ENCODE measurements at regions not wholly inside any gene's neighbourhood (a gene's known extent, or its start where the extent isn't known, plus 50 kb on each side); places are given as distances from the start of the nearest gene placed in this dataset.
"Not testable (repeated sequence)": the region's sequence is repeated elsewhere in the genome, so short reads cannot be mapped to it uniquely, and the experiment has no call there.

DNA sequence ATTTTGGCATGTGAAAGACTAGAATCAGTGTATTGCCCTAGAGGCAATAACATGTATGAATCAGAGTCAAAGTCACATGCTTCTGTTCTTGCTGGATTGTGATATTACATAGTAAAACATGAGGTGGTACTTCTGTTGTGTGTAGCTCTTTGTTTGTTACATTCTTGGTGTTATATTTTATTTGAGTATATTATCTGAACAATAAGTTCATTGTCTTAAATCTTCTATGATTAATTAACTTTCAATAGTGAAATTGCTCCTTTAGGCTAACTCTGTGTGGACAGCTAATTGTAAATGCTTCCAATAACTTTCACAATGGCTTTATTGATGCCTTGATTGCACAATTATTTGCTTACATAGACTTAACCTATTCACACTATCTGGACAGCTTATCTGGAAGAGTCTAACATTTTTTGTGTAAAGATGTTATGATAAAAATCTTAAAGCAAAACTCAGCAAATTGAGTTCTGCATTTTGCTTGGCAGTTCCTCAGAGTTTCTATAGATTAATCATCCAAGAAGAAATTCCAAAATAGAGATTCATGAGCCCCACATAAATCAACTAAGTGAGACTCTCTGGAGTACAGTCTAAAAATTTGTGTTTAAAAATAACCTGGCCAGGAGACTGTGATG is 239.6 kb upstream of the TUSC1 start:
- DNase-seq (ENCODE audit: low read depth), result no peak

DNA sequence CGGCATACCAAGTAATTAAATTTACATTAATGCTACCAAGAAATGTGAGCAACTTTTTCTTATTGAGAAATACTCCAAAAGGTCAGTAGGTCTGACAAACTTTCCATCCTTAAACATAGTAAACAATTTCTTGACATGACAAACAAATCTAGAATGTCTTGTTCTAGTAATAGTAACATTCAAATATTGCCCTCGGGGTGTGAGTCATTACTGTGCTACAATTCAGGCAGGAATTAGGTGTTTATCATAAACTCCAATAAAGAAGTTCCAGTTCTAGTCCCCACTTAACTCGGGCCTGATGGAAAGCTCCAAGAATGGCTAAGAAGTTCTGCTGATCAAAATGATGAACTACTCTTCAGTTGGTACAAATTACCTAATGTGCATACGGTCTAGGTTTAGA is 235.6 kb upstream of the TUSC1 start:
- no peak for DNase-seq (ENCODE audit: low read depth)

DNA sequence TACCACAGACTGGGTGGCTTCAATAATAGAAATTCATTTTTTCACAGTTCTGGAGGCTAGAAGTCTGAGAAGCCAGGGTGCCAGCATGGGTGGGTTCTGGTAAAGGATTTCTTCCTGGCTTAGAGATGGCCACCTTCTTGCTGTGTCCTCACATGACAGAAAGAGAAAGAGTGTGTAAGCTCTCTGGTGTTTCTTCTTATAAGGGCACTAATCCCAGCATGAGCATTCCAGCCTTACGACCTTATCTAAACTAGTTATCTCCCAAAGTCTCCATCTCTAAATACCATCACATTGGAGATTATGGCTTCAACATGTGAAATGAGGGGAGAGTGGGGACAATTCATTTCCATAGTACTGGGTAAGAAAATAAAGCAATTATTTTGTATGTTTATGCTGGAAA is 226.5 kb upstream of the TUSC1 start:
- no peak for DNase-seq (ENCODE audit: low read depth)

DNA sequence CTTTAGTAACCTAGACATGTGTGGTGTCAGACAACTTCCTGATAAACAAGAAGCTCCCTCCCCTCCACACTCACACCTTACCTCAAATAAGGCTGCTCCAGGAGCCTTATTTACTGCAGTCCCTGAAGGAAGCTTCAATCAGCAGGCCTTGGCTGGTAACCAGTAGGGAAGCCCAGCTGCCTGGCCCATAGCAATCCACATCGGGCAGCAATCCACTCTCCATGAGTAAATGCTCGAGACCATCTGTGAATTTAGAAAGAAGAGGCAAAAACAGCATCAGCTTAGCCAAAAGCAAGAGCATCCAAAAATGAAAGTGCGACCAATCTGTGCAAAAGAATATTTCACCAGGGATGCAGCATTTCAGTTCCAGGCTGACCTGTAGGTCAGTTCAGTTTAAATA is 213.3 kb upstream of the TUSC1 start:
- no peak for DNase-seq (ENCODE audit: low read depth)

DNA sequence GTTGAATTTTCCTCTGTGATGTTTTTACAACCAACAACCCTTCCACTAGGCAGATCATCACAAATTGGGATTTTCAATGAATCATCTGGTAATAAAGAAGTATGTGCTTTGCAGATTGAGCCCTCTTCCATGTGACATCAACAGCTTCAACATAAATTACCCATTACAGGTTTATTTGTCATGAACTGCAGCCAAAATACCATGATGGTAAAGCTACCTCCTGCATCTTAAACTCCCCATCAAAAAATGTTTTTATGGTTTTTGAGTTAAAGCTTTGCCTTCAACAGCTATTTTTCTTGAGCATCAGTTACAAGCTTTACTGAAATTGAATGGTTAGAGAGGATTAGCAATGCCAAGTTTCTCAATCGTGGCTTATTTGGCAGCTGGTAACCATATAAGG is 211.4 kb upstream of the TUSC1 start:
- no peak for DNase-seq (ENCODE audit: low read depth)

DNA sequence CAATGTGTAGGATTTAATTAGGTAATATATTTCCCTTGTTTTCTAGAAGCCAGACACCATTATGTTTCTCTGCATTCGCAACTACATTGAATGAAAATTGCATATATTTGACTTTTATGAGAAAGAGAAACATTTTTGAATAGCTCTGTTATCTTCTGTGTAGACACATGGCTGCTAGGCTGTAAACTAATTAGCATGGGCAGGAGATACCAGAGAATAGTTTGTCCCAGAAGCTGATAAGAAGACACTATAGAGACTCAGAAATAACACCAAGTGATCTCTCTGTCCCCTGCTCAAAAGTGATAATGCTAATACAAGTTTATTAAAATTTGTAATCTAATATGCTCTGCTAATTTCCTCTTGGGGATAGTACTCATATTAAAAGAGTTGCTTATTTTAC is 198.0 kb upstream of the TUSC1 start:
- DNase-seq (ENCODE audit: low read depth), result no peak

DNA sequence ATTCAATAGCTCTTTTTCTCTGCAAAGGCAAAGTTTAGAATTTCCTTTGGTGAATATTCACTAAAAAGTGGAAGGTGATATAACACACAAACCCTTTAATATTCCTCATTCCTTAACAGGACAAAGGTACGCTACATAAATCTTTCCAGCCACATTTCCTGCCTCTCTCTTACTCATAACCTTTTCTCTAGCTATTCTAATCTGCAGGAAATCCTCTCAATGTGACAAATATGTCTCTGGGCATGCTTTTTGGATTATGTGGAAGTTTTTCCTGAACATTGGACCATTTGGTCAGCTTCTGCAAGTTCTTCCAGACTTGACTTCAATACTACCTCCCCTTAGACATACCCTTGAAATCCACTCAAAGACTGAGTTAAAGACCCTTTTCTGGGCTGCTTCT is 186.3 kb upstream of the TUSC1 start:
- DNase-seq (ENCODE audit: low read depth), result no peak

DNA sequence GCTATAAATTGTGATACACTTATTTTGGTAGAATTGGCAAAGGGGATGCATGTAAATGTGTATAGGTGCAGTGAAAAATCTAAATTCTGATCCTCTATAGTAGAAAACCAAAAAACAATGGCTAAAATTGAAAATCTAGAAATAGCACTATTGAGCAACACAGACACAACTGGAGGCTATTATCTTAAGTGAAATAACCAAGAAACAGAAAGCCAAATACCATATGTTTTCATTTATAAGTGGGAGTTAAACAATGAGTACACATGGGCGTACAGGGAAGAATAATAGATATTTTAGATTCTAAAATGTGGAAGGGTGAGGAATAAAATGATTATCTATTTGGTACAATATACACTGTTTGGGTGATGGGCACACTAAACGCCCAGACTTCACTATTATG is 183.2 kb upstream of the TUSC1 start:
- DNase-seq (ENCODE audit: low read depth), result no peak

DNA sequence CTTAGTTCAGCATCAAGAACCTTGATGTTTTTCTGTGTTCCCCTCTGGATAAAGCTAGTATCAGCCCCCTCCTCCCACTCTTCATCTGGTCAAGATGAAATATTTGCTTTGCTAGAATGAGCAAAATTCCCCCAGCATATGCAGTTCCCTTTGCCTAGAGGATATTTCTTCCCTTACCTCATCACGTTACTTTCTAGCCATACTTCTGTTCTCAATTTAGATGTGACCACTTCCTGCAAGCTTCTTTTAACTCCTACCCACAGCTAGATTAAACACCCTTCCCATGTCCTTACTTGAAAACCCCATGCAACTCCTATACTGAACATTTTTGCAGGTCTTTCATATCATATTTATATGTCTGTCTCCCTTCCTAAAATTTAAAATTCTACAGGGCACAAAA is 178.9 kb upstream of the TUSC1 start:
- no peak for DNase-seq (ENCODE audit: low read depth)

DNA sequence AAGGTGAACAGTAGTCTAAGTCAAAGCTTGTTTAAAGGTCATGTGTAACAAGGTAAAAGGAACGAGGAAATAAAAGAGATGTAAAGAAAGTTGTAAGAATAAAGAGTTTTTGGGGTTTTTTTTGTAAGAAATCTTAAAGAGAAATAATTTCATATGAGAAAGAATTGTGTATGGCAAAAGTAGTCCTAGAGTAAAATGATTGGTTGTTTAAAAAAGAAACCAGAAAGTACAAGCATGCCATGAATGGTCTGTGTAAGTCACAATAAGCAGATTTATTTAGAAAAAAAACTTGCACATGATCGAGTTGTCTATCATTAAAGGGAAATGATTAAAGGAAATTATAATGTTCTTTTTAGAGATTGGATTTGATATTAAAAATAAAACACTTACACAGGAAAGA is 172.6 kb upstream of the TUSC1 start:
- no peak for DNase-seq (ENCODE audit: low read depth)

DNA sequence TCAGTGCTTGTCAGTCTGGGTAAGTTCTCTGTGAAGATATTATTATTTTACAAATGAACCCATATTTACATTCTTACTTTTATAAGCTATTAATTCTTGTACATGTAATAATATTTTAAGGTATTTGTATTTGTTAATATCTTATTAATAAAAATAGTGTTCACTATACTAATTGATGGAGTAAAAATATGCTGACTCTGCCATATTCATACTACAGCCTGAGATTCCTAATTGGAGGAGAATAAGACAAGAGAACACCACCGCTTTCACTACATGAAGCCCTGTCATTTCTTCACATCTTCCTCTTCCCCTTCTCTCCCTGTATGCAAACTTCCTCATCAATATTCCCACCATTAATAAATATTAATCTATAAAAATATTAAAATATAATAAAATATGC is 167.6 kb upstream of the TUSC1 start:
- no peak for DNase-seq (ENCODE audit: low read depth)

DNA sequence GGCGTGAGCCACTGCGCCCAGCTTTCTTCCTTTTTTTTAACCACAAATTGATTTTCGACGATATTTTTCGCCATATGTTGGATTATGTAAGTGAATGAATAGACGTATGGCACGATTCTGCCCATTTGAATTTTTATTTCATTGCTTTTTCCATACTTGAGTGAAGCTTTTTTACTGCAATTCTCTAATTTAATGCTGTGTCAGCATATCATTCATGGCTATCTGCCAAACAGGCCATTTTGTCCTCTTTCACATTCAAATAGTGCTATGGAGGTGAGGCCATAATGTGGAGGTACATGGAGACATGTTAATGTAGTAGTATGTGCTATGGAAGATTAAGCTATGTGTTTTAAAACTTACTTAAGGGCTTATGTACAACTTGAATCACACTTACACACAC is 152.1 kb upstream of the TUSC1 start:
- no peak for DNase-seq (ENCODE audit: low read depth)

DNA sequence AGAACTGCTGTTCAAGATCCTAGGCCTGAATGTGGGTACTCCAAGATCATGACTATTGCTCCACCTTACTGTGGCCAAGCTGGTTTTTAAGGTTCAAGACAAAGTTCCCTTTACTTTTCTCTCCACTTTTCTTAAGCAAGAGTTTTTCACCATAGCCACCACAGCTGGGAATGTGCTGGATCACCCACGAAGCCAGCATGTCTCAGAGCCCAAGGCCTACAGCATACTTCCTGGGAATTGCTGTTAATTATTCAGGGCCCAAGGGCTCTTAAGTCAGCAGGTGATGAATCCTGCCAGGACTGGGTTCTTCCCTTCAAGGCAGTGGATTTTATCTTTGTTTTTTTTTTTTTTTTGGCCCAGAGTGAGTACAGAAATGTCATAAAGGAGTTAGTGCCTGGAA is 149.4 kb upstream of the TUSC1 start:
- DNase-seq (ENCODE audit: low read depth), result no peak

DNA sequence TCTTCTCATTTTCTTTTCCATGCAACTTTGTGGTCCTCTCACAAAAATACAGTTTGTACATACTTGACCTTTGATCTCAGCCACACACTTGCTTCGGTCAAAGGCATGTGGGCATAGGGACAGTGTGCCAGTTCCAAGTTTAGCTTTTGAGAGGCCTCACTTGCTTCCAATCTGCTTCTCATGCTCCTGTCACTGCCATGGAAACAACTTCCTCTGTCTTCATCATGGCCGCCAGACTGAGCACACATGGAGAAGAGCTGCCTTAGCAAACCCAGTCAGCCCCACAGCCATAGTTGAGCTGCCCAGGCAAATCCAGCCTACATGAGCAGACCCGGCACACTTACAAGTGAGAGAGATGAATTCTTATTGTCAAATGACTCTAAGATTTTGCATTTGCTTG is 138.2 kb upstream of the TUSC1 start:
- no peak for DNase-seq (ENCODE audit: low read depth)

DNA sequence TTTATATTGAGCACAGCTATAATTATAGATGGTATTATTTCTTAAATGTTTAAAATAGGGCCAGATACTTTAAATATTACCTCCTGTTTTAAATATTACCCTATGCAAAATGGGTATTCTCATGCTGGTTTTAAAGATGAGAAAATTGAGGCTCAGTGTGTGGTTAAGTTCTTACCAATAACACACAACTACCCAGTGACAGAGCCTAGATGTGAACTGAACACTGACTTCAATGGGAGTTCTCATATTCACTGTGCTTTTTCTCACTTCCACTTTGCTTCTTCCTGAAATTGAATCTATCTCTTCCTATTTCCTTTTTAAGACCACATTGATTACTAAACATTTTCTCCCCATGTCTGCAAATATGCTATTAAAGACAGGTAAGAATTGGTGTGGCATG is 135.8 kb upstream of the TUSC1 start:
- no peak for DNase-seq (ENCODE audit: low read depth)

DNA sequence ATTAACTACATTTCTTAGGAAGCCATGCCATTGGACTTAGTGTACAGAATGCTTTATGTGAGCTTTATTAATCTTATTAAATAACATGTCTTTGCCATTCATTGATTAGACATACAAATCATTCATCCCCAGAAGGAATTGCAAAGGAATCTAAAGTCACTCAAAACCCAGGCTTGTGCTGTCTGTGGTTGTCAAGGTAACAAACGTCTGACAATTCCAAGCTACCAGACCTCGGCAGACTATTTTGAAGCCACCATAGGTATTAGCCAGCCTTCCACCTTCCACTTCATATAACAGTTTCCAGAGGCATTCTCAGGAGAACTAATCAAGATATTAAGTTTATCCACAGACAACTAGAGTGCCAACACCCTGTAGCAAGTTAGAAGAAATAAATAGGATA is 135.2 kb upstream of the TUSC1 start:
- no peak for DNase-seq (ENCODE audit: low read depth)

DNA sequence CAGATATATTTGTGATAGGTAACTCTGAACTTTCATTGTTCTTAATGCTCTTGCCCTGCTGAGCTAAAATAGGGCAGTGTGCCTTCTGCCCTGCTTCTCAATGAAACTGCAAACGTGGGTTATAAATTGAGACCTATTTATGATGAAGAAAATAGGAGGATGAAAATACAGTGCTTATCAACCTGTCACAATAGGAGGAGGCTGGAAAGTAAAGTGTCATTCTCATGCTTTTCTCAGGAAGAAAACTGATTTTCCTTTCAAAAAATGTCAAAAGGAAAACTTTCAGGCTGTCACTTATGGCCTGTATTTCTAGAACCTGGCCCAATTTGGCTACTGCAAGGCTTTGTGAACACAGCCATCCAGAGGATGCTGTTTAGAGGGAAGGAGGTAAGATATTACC is 130.3 kb upstream of the TUSC1 start:
- DNase-seq (ENCODE audit: low read depth), result no peak

DNA sequence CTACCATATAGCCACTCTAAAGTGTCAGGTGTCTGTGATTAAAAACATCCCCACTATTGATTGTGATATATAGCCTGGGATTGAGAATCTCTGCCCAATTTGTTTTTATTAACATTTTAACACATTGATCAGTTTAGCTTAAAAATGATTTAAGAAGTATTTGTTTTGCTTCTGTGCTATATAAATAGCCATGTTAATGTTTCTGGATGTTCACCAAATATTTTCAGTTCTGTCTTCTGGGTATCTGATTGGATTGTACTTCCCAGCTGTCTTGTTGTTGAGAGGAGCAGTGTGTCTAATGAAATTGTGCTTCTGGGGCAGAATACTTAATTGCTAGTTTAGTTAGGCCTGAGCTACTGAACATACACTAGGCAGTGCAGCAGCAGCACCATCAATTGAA is 126.6 kb upstream of the TUSC1 start:
- no peak for DNase-seq (ENCODE audit: low read depth)

DNA sequence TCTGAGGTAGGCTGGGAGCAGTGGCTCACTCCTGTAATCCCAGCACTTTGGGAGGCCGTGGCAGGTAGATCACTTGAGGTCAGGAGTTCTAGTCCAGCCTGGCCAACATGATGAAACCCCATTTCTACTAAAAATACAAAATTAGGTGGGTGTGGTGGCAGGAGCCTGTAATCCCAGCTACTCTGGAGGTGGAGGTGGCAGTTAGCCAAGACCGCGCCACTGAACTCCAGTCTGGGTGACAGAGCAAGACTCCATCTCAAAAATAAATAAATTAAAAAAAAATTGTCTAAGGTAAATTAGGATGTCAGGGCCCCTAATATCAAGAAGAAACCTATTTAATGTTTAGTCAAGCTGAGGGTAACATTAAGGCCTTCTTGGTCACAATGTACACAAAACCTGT is 123.7 kb upstream of the TUSC1 start:
- not testable (repeated sequence) for DNase-seq (ENCODE audit: low read depth)

DNA sequence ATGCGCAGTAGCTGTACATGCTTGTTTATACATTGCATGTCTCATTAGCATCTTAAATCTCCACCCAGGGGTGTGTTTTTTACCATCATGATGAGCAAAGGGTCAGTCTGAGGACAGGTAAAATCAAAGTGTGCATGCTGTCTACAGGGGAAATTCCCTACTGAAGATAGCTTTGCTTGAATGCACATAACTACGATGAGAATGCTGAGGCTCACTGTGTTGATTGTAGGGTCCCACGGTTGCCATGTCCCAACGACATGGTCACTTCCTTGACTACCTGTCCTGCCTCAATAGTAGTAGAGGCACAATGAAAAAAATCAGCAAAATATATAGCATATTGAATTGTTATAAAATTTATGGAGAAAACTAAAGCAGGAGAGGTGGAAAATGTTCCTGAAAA is 95.6 kb upstream of the TUSC1 start:
- DNase-seq (ENCODE audit: low read depth), result no peak

DNA sequence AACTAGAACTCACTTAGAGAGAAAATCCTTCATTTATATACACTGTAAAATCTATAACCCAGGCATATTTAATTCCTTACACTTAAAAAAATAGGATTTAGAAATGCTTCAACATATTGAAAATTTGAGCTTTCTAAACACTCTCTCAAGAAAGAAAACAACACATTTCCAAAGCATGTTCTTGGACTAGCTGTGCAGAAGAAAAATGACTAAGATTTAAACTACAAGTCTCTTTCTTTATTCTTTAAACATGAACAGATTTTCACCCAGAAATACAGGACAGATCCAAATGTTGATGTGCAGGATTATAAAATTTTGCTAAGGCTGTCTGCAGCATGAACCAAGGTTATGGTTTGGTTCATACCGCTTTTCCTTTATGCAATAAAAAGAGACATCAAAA is 77.7 kb upstream of the TUSC1 start:
- DNase-seq (ENCODE audit: low read depth), result no peak

DNA sequence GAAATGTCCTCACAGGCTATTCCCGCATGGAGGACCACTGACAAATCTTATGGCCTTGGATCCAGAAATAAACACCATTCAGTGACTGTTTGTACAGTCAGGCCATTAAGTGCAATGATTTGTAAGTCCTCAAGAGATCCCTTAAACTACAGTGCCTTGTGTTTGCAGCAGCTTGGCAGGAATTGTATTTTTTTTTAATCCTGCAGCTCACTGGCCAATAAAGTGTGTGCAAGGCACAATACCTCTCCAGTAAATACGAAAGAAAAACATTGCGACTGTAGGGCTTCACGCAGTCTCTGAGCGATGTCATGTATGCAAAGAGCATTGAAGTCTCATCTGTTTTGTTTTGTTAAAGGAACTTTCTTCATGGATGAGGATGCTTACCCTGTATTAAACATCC is 74.2 kb upstream of the TUSC1 start:
- no peak for DNase-seq (ENCODE audit: low read depth)

DNA sequence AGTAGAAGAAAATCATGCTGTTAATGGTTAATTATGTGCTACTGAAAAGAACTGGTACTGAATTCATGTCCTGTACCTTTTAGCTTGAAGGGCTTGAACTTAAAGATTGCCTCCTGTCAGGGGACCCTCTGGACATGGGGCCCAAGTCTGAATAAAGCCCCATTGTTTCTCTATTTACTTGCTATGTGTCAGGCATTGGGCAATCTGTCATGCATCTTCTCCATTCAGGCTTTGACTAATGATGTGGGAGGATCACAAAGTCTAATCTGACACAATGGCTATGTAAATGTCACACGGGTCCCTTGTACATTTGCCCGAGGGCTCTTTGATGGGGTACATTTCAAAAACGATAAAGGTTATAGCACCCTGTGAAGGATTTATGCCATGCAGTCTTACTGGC is 64.0 kb upstream of the TUSC1 start:
- no peak for DNase-seq (ENCODE audit: low read depth)

DNA sequence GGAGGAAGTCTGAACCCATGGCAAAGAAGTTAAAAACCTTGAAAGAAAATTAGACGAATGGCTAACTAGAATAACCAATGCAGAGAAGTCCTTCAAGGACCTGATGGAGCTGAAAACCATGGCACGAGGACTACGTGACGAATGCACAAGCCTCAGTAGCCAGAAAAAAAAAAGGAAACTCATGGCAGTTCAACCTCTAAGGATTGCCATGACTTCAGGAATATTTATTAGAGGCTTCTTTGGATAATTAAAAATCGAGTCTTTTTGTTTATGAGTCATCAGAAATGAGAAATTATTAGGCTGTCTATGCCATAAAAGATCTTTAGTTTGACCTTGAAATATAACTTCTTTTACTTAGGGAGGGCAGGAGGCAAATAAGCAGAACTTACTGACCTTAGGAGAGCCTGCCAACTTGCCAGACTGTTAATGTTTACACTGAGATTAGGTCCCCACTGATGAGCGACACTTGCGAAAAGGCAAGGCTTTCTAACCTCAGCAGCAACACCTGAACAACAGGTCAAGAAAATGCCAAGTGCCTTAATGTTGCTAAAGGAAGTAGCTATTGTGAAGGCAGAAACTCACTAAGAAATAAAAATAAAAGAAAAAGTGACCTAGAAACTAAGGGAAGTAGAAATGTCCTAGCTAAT is 55.2 kb upstream of the TUSC1 start:
- DNase-seq (ENCODE audit: low read depth), result no peak
